Hepatocyte (in vitro differentiated cells): ENCODE measurements at regions not wholly inside any gene's neighbourhood (a gene's known extent, or its start where the extent isn't known, plus 50 kb on each side); places are given as distances from the start of the nearest gene placed in this dataset.

Source experiments
- EZH2phosphoT487 ChIP-seq: fragments of 200-600 bp; sonication (generic); IDR thresholded peaks from one replicate; pipeline ENCODE4 v1.6.1; 2018; ENCODE audit warnings: antibody characterized with exemption, mild to moderate bottlenecking, low read depth, moderate library complexity; ENCODE audit not compliant: unreplicated experiment, severe bottlenecking
- TF ChIP-seq, protein P1 (sequence below): fragments of 200-600 bp; sonication (generic); IDR thresholded peaks from 2 replicates; pipeline ENCODE4 v1.5.1; 2016; ENCODE audit warnings: antibody characterized with exemption, mild to moderate bottlenecking; ENCODE audit not compliant: poor library complexity

- TF ChIP-seq, protein P1, sequence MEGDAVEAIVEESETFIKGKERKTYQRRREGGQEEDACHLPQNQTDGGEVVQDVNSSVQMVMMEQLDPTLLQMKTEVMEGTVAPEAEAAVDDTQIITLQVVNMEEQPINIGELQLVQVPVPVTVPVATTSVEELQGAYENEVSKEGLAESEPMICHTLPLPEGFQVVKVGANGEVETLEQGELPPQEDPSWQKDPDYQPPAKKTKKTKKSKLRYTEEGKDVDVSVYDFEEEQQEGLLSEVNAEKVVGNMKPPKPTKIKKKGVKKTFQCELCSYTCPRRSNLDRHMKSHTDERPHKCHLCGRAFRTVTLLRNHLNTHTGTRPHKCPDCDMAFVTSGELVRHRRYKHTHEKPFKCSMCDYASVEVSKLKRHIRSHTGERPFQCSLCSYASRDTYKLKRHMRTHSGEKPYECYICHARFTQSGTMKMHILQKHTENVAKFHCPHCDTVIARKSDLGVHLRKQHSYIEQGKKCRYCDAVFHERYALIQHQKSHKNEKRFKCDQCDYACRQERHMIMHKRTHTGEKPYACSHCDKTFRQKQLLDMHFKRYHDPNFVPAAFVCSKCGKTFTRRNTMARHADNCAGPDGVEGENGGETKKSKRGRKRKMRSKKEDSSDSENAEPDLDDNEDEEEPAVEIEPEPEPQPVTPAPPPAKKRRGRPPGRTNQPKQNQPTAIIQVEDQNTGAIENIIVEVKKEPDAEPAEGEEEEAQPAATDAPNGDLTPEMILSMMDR, result no peak
- no peak for TF ChIP-seq EZH2phosphoT487
Measured at GRCh38 chr2:15705839-15706386, 114.2 kb downstream of the DDX1 start.
